ENCODE measurements at regions not wholly inside any gene's neighbourhood (a gene's known extent, or its start where the extent isn't known, plus 50 kb on each side); places are given as distances from the start of the nearest gene placed in this dataset.

- intact Hi-C loops (cut with micrococcal nuclease) = no loop called here
- no peaks in the 10 kb centered on the region for H3K9me3 ChIP-seq (ENCODE audit: control insufficient read depth in 2 of 3, low read length in 3 of 3)
- no peak overlapping the region for H3K4me3 ChIP-seq (ENCODE audit: low read length)
- no peak overlapping the region for H3K27ac Mint-ChIP-seq
- no peaks in the 10 kb centered on the region for H3K36me3 ChIP-seq (ENCODE audit: control insufficient read depth in 2 of 3, insufficient read depth in 3 of 3, low read length in 3 of 3)
- no peak overlapping the region for H3K27ac ChIP-seq (ENCODE audit: low read depth, low read length)
- H3K27me3 Mint-ChIP-seq = peaks cover 10 to 23% (median 15%) of the 10 kb centered on the region in 5 donors
- POLR2A ChIA-PET = no interaction called here
- H3K36me3 Mint-ChIP-seq = no peaks in the 10 kb centered on the region
- ATAC-seq (no peak), DNase-seq (no peak)
- H3K9me3 Mint-ChIP-seq = peaks cover 0 to 1% (median 0%) of the 10 kb centered on the region in 11 donors
- CTCF ChIA-PET = no interaction called here
- no peaks in the 10 kb centered on the region for H3K4me1 ChIP-seq (ENCODE audit: control insufficient read depth in 2 of 2, insufficient read depth in 2 of 2, low read length in 2 of 2)
- no peaks in the 10 kb centered on the region for H3K4me1 Mint-ChIP-seq
- H3K27me3 ChIP-seq (ENCODE audit: control insufficient read depth in 2 of 2, insufficient read depth in 2 of 2, low read length in 2 of 2) = no peaks in the 10 kb centered on the region
- H3K4me3 Mint-ChIP-seq = no peak overlapping the region
Observed at GRCh38 chr20:23207826-23208540, 121.9 kb upstream of the CD93 start.

GRCh38 chr20:23206995-23207394 lies 120.9 kb upstream of the CD93 start:
- H3K27ac Mint-ChIP-seq = no peak overlapping the region
- Histone ChIP-seq H3K4me1 (ENCODE audit: control insufficient read depth in 2 of 2, insufficient read depth in 2 of 2, low read length in 2 of 2) (no peaks in the 10 kb centered on the region), H3K9me3 (ENCODE audit: control insufficient read depth in 2 of 3, low read length in 3 of 3) (no peaks in the 10 kb centered on the region), H3K27ac (ENCODE audit: low read depth, low read length) (no peak overlapping the region), H3K27me3 (ENCODE audit: control insufficient read depth in 2 of 2, insufficient read depth in 2 of 2, low read length in 2 of 2) (no peaks in the 10 kb centered on the region), H3K36me3 (ENCODE audit: control insufficient read depth in 2 of 3, insufficient read depth in 3 of 3, low read length in 3 of 3) (no peaks in the 10 kb centered on the region), H3K4me3 (ENCODE audit: low read length) (no peak overlapping the region)
- ChIA-PET POLR2A (no interaction called here), CTCF (no interaction called here)
- H3K27me3 Mint-ChIP-seq = peaks cover 12 to 26% (median 16%) of the 10 kb centered on the region in 5 donors
- intact Hi-C loops (cut with micrococcal nuclease) = no loop called here
- H3K36me3 Mint-ChIP-seq = no peaks in the 10 kb centered on the region
- H3K4me3 Mint-ChIP-seq = no peak overlapping the region
- H3K9me3 Mint-ChIP-seq = peaks cover 0 to 2% (median 0%) of the 10 kb centered on the region in 11 donors
- DNase-seq (no peak), ATAC-seq (no peak)
- no peaks in the 10 kb centered on the region for H3K4me1 Mint-ChIP-seq

- no peak overlapping the region for H3K4me3 Mint-ChIP-seq
- peaks cover 0 to 4% (median 0%) of the 10 kb centered on the region in 11 donors for H3K9me3 Mint-ChIP-seq
- peaks cover 14 to 25% (median 19%) of the 10 kb centered on the region in 5 donors for H3K27me3 Mint-ChIP-seq
- Histone ChIP-seq H3K27ac (ENCODE audit: low read depth, low read length) (no peak overlapping the region), H3K4me1 (ENCODE audit: control insufficient read depth in 2 of 2, insufficient read depth in 2 of 2, low read length in 2 of 2) (no peaks in the 10 kb centered on the region), H3K27me3 (ENCODE audit: control insufficient read depth in 2 of 2, insufficient read depth in 2 of 2, low read length in 2 of 2) (no peaks in the 10 kb centered on the region), H3K9me3 (ENCODE audit: control insufficient read depth in 2 of 3, low read length in 3 of 3) (no peaks in the 10 kb centered on the region), H3K4me3 (ENCODE audit: low read length) (no peak overlapping the region), H3K36me3 (ENCODE audit: control insufficient read depth in 2 of 3, insufficient read depth in 3 of 3, low read length in 3 of 3) (no peaks in the 10 kb centered on the region)
- intact Hi-C loops (cut with micrococcal nuclease) = no loop called here
- no peak for ATAC-seq
- no peak overlapping the region for H3K27ac Mint-ChIP-seq
- no peak for DNase-seq
- H3K4me1 Mint-ChIP-seq = no peaks in the 10 kb centered on the region
- CTCF ChIA-PET = no interaction called here
- H3K36me3 Mint-ChIP-seq = no peaks in the 10 kb centered on the region
- POLR2A ChIA-PET = no interaction called here
Observed at GRCh38 chr20:23206061-23206460, 119.9 kb upstream of the CD93 start.

- intact Hi-C loops (cut with micrococcal nuclease) = no loop called here
- ChIA-PET POLR2A (no interaction called here), CTCF (no interaction called here)
- DNase-seq = no peak
- Mint-ChIP-seq H3K27me3 (peaks cover 17 to 30% (median 22%) of the 10 kb centered on the region in 5 donors), H3K9me3 (peaks cover 0 to 4% (median 0%) of the 10 kb centered on the region in 11 donors), H3K27ac (no peak overlapping the region), H3K4me1 (no peaks in the 10 kb centered on the region), H3K36me3 (no peaks in the 10 kb centered on the region), H3K4me3 (no peak overlapping the region)
- no peak for ATAC-seq
- H3K4me1 ChIP-seq (ENCODE audit: control insufficient read depth in 2 of 2, insufficient read depth in 2 of 2, low read length in 2 of 2) = no peaks in the 10 kb centered on the region
- H3K27ac ChIP-seq (ENCODE audit: low read depth, low read length) = no peak overlapping the region
- H3K36me3 ChIP-seq (ENCODE audit: control insufficient read depth in 2 of 3, insufficient read depth in 3 of 3, low read length in 3 of 3) = no peaks in the 10 kb centered on the region
- H3K27me3 ChIP-seq (ENCODE audit: control insufficient read depth in 2 of 2, insufficient read depth in 2 of 2, low read length in 2 of 2) = no peaks in the 10 kb centered on the region
- H3K9me3 ChIP-seq (ENCODE audit: control insufficient read depth in 2 of 3, low read length in 3 of 3) = no peaks in the 10 kb centered on the region
- H3K4me3 ChIP-seq (ENCODE audit: low read length) = no peak overlapping the region
Observed at GRCh38 chr20:23205611-23206041, 119.5 kb upstream of the CD93 start.

GRCh38 chr20:23205211-23205610 lies 119.1 kb upstream of the CD93 start:
- no peak overlapping the region for H3K27ac ChIP-seq (ENCODE audit: low read depth, low read length)
- no peak overlapping the region for H3K4me3 ChIP-seq (ENCODE audit: low read length)
- H3K4me3 Mint-ChIP-seq = no peak overlapping the region
- H3K36me3 ChIP-seq (ENCODE audit: control insufficient read depth in 2 of 3, insufficient read depth in 3 of 3, low read length in 3 of 3) = no peaks in the 10 kb centered on the region
- peaks cover 17 to 33% (median 26%) of the 10 kb centered on the region in 5 donors for H3K27me3 Mint-ChIP-seq
- ATAC-seq = no peak
- ChIA-PET CTCF (no interaction called here), POLR2A (no interaction called here)
- peaks cover 0 to 5% (median 0%) of the 10 kb centered on the region in 11 donors for H3K9me3 Mint-ChIP-seq
- no peaks in the 10 kb centered on the region for H3K27me3 ChIP-seq (ENCODE audit: control insufficient read depth in 2 of 2, insufficient read depth in 2 of 2, low read length in 2 of 2)
- H3K4me1 Mint-ChIP-seq = no peaks in the 10 kb centered on the region
- no peak overlapping the region for H3K27ac Mint-ChIP-seq
- H3K9me3 ChIP-seq (ENCODE audit: control insufficient read depth in 2 of 3, low read length in 3 of 3) = no peaks in the 10 kb centered on the region
- H3K36me3 Mint-ChIP-seq = no peaks in the 10 kb centered on the region
- intact Hi-C loops (cut with micrococcal nuclease) = no loop called here
- H3K4me1 ChIP-seq (ENCODE audit: control insufficient read depth in 2 of 2, insufficient read depth in 2 of 2, low read length in 2 of 2) = no peaks in the 10 kb centered on the region
- DNase-seq = no peak

- Mint-ChIP-seq H3K9me3 (peaks cover 0 to 5% (median 0%) of the 10 kb centered on the region in 11 donors), H3K4me1 (no peaks in the 10 kb centered on the region), H3K36me3 (no peaks in the 10 kb centered on the region), H3K27ac (no peak overlapping the region), H3K27me3 (peaks cover 17 to 33% (median 27%) of the 10 kb centered on the region in 5 donors), H3K4me3 (no peak overlapping the region)
- POLR2A ChIA-PET = no interaction called here
- CTCF ChIA-PET = no interaction called here
- Histone ChIP-seq H3K9me3 (ENCODE audit: control insufficient read depth in 2 of 3, low read length in 3 of 3) (no peaks in the 10 kb centered on the region), H3K4me3 (ENCODE audit: low read length) (no peak overlapping the region), H3K27me3 (ENCODE audit: control insufficient read depth in 2 of 2, insufficient read depth in 2 of 2, low read length in 2 of 2) (no peaks in the 10 kb centered on the region), H3K36me3 (ENCODE audit: control insufficient read depth in 2 of 3, insufficient read depth in 3 of 3, low read length in 3 of 3) (no peaks in the 10 kb centered on the region), H3K27ac (ENCODE audit: low read depth, low read length) (no peak overlapping the region), H3K4me1 (ENCODE audit: control insufficient read depth in 2 of 2, insufficient read depth in 2 of 2, low read length in 2 of 2) (no peaks in the 10 kb centered on the region)
- DNase-seq (no peak), ATAC-seq (no peak)
- intact Hi-C loops (cut with micrococcal nuclease) = no loop called here
Observed at GRCh38 chr20:23203951-23204730, 118.0 kb upstream of the CD93 start.

- no peak overlapping the region for H3K27ac ChIP-seq (ENCODE audit: low read depth, low read length)
- POLR2A ChIA-PET = no interaction called here
- H3K36me3 ChIP-seq (ENCODE audit: control insufficient read depth in 2 of 3, insufficient read depth in 3 of 3, low read length in 3 of 3) = no peaks in the 10 kb centered on the region
- H3K27ac Mint-ChIP-seq = no peak overlapping the region
- no peak for ATAC-seq
- CTCF ChIA-PET = no interaction called here
- peaks cover 0 to 5% (median 0%) of the 10 kb centered on the region in 11 donors for H3K9me3 Mint-ChIP-seq
- intact Hi-C loops (cut with micrococcal nuclease) = no loop called here
- no peak overlapping the region for H3K4me3 ChIP-seq (ENCODE audit: low read length)
- H3K4me1 Mint-ChIP-seq = peaks cover 0 to 1% (median 0%) of the 10 kb centered on the region in 7 donors
- no peak overlapping the region for H3K4me3 Mint-ChIP-seq
- H3K36me3 Mint-ChIP-seq = no peaks in the 10 kb centered on the region
- no peaks in the 10 kb centered on the region for H3K27me3 ChIP-seq (ENCODE audit: control insufficient read depth in 2 of 2, insufficient read depth in 2 of 2, low read length in 2 of 2)
- no peaks in the 10 kb centered on the region for H3K4me1 ChIP-seq (ENCODE audit: control insufficient read depth in 2 of 2, insufficient read depth in 2 of 2, low read length in 2 of 2)
- H3K9me3 ChIP-seq (ENCODE audit: control insufficient read depth in 2 of 3, low read length in 3 of 3) = no peaks in the 10 kb centered on the region
- DNase-seq = no peak
- H3K27me3 Mint-ChIP-seq = peaks cover 17 to 33% (median 27%) of the 10 kb centered on the region in 5 donors
Observed at GRCh38 chr20:23203310-23203709, 117.2 kb upstream of the CD93 start.
